IPS DF 4.7 (cell line): ENCODE measurements at regions not wholly inside any gene's neighbourhood (a gene's known extent, or its start where the extent isn't known, plus 50 kb on each side); places are given as distances from the start of the nearest gene placed in this dataset.

ENCODE experiments used
- DNase-seq: peaks from one replicate; pipeline ENCODE4 v3.0.0-alpha.2; 2013; ENCODE audit warnings: low spot score; ENCODE audit errors: extremely low read depth

DNA sequence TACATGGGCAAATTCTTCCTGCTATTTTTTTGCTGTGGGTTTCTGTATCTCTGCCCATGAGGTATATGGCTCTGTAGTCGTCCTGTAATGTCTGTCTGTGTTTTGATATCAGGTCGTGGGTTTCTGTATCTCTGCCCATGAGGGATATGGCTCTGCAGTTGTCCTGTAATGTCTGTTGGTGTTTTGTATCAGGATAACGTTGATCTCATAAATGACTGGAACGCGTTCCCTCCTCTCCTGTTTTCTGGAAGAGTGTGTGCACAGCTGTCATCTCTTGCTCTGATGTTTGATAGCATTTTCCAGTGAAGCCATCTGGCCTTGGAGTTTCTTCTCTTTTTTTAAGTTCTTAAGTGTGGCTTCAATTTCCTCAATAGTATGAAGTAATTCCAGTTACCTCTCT, 57.2 kb downstream of the SOX1 start:
- DNase-seq: no peak

- DNase-seq: no peak
Measured at GRCh38 chr13:112127564-112128330, 60.8 kb downstream of the SOX1 start.

- no peak for DNase-seq
Measured at GRCh38 chr13:112128331-112128610, 61.3 kb downstream of the SOX1 start.

GRCh38 chr13:112130418-112130817, 63.5 kb downstream of the SOX1 start:
- DNase-seq: no peak

DNA sequence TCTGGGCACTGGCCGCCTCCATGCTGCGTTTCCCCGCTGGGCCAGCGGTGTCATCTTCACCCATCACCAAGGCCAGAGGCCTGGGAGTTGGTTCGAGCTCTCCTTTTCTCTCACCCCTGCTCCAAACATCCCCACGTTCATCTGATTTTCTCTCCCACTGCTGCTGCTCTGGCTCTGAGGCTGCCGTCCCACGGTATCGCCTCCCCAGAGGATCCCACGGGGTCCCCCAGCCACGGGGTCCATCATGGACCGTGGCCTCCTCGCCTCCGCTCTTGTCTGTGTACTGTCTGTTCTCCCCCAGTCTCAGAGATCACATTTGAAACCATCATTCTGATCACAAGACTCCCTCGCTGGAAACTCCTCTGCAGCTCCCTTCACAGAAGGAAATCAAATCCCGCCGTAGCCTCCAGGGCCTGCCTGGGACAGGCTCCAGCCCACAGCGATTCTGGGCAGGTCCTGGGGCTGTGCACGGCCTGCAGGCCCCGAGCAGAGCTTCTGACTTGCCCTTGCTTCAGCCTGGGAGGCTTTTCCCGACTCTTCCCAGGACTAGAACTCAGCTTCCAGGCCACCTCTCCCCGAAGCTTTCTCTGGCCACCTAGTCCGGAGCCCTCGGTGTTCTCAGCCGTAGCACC, 64.2 kb downstream of the SOX1 start:
- no peak for DNase-seq

DNA sequence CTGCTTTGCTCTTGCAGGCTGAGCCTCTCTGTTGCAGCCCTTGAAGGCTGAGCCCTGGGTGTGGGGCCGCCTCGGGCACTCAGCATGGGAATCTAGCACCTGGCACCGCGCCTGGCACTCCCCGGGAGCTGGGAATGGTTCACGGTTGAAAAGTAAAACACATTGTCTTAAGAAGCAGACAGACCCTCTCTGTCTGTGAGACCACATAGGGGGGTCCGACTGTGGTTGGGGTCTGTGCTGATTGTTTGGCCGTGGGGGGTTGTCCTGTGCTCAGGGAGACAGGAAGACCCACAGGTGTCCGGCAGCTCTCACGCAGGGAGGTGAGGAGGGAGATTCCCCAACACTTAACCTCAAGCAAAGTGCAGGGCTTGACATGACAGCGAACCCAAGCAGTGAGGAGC, 64.8 kb downstream of the SOX1 start:
- no peak for DNase-seq

DNA sequence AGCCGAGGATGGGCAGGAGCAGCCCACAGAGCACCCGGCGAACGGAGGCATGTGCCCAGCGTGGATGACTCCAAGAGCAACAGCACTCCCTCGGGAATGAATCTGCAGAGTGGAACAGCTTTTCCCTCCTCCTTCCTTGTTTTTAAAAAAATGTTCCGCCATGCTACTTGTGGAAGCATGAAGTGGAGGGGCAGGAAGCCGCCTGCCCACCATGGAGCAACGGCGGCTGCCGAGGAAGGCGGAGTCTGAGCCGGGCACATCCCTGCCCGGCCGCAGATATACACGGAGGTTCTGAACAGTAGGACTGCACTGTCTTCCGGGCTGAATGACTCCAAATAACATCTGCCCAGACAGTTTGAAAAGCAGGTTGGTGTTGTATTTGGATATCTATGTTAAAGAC, 65.2 kb downstream of the SOX1 start:
- DNase-seq: no peak

GRCh38 chr13:112132619-112133018, 65.7 kb downstream of the SOX1 start:
- no peak for DNase-seq

GRCh38 chr13:112133499-112134390, 66.8 kb downstream of the SOX1 start:
- no peak for DNase-seq

DNA sequence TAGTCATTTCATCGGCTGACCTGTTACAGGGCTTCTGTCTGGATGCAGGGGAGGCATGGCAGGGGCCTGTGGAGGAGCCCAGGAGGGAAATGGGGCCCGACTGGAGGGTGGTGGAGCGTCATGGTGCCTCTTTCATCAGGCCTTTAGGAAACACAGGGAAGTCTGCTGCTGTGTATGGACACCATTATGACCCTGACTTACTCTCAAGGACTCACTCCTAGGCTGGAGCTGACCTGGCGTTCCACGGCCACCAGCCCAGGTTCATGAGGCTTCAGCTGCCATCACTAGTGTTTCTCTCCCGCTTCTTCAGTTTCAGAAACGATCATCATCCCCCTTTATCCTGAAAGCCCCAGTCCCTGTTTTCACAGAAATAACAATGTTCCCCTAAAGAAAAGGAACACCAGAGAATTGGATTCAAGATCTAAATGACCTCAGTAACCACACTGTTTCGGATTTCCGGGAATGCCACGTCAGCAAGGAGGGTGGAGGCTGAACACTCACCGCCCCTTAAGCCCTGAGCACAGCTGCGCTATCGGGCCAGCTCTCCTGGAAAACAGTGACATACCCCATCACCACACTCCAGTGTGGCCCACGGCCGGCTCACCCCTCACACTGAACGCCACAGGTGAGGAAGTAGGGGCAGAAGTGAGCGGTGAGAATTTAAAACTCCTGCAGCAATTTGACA, 67.6 kb downstream of the SOX1 start:
- no peak for DNase-seq

- no peak for DNase-seq
Measured at GRCh38 chr13:112136095-112136494, 69.1 kb downstream of the SOX1 start.

GRCh38 chr13:112137144-112137543, 70.2 kb downstream of the SOX1 start:
- no peak for DNase-seq

- no peak for DNase-seq
Measured at GRCh38 chr13:112140366-112140765, 73.4 kb downstream of the SOX1 start.

DNA sequence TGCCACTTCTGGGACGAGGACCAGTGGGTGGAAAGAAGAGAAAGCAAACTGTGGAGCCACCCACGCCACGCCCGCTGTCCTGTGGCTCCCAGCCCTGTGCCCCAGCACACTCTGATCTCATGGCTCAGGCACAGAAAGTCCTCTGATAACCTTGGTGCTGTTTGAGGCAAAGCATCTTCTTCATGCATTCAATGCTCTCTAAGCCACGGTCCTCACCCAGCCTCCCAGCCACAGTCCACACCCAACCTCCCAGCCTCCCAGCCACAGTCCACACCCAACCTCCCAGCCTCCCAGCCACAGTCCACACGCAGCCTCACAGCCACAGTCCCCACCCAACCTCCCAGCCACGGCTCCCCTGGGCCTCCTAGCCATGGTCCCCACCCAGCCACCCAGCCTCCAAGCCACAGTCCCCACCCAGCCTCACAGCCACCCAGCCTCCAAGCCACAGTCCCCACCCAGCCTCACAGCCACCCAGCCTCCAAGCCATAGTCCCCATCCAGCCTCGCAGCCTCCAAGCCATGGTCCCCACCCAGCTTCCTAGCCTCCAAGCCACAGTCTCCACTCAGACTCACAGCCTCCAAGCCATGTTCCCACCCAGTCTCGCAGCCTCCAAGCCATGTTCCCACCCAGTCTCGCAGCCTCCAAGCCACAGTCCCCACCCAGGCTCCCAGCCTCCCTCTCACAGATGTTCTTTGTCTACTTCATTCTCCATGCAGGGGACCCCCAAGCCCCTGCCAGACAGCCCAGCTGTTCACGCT, 74.9 kb downstream of the SOX1 start:
- no peak for DNase-seq

GRCh38 chr13:112142401-112142930, 75.5 kb downstream of the SOX1 start:
- no peak for DNase-seq

- DNase-seq: no peak
Measured at GRCh38 chr13:112143046-112143752, 76.2 kb downstream of the SOX1 start.

- DNase-seq: no peak
Measured at GRCh38 chr13:112143753-112144615, 77.0 kb downstream of the SOX1 start.

DNA sequence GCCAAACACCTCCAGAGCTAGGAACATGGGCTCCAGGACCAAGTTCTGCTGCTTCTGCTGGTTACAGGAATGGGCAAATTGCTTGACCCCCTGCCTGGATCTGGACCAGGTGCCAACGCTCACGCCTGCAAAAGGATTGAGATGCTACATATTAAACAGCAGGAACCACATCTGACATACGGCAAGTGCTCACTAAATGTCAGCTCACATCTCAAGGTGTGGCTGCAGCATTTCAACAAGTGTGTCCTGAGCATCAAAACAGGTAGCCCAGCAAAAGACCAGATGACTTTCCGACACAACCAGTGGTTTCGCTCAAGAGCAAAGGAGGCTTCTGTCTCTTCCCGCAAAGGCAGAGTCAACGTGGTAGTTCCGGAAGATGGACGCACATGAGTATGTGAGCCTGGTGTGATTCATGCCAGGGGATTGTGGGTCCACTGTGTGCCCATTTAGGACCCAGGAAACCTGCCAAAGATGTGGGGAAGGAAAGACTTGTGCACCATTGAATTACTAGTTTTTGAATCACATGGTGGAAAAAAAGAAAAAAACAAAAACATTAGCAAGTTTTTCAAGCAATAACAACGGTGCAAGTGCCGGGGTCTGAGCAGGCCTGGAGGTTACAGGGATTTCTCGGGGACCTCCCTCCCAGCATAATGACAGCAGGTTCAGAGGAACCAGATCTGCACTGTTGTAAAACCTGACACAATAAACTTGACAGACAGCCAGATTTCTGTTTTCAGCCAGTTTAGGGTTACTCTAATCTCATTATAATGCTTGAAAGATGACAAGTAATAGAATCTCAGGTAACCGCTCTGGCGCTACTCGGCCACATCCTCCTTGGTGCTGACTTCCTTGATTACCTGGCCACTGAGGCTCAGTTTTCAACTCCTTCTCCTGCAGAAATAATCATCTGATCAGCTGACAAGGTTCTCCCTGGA, 77.9 kb downstream of the SOX1 start:
- no peak for DNase-seq
